Kidney capillary endothelial cell (primary cell): ENCODE measurements at regions not wholly inside any gene's neighbourhood (a gene's known extent, or its start where the extent isn't known, plus 50 kb on each side); places are given as distances from the start of the nearest gene placed in this dataset.

Experiments
- DNase-seq: peaks from one replicate; pipeline ENCODE4 v3.0.0-alpha.2; 2018; ENCODE audit warnings: low spot score

DNA sequence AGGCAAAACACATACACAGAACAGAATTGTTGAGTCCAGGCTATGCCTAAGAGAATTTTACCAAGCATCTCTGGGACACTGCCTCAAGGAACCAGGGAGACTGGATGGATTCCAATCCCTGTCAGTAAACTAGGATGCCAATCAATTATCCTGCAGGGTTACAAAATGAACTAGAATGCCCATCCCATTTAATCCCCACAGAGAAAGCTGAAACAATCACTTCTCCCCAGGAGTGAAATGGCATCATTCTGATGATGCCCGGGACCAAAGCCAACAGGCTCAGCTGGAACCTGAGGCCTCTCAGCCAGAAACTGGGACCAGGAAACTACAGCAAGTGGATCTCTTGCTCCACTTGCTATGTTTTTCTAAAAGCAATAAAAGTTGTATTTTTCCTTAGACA lies 130.0 kb upstream of the TJP1 start:
- no peak for DNase-seq

- DNase-seq: no peak
Observed at GRCh38 chr15:29945943-29946596, 123.8 kb upstream of the TJP1 start.

DNA sequence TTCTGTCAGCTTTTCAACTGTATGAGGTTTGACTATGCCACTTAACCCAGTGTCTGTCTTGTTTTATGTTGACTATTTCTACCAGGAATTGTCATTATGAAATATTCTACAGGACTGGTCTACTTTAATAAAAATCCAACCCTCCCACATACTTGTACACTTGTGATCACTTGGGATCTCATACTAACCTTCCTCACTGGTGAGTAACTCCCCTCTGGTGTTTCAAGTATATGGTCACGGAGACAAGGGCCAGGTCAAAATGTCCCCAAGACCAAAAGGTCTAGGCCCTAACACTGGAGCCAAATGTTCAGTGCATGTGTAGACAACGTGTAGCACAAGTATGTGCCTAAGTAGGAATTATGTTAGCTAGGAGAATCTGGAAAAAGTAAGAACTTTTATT lies 122.7 kb upstream of the TJP1 start:
- no peak for DNase-seq

GRCh38 chr15:29942548-29942947 lies 120.3 kb upstream of the TJP1 start:
- DNase-seq: no peak

GRCh38 chr15:29942143-29942542 lies 119.9 kb upstream of the TJP1 start:
- no peak for DNase-seq

DNA sequence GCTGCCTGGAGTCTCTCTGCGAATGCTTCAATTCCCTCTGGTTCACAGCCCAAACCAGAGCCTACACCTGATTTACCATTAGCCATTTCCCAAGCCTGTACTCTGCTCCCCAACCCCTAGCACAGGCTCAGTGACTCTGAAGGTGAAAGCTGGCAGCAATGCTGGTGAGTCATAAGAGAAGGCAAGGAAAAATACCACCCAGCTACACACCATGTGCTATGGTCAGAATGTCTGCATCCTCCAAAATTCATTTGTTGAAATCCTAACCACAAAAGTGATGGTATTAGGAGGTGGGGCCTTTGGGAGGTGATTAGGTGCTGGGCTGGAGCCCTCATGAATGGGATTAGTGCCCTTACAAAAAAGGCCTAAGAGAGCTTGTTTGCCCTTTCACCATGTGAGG lies 117.1 kb upstream of the TJP1 start:
- DNase-seq: no peak

DNA sequence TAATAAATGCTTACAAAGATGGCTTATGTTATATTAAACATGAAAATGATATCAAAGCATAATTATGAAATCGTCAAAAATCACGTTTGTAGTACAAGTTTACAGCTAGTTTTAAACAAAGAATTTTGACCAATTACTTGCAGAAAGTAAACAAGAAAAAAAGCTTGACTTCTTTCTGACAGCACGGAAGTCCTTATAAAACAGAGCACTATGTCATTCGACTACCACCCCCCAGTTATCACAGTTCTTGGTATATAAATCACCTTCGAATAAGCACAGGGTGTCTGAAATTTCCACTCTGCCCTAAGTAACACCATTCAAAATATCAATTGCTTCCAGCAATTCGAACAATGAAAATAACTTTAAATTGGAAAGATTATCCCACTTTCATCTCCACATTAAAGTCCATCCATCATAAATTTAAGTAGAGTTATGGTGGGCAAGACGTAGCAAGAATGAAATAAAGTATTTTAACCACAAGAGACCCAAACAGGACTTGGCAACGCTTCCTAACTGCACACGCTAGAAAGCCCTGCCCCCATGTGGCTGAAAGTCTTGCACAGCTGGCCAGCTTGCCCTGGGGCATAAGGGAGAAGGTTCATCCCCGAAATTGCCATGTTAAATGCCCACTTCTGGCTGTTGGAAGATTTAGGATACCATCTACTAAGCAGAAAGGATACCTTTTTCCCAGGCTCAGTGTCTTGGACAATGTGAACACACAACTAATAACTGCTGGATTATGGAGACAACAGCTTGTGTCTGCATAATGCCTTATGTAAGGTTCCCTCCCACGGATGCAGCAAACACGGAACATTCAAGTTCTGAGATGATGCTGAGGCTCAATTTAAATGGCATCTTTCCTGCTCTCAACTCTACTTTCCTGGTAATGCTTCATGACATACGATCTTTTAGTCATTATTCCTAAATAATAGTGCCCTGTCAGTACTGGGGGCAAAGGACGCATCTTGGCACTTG lies 116.4 kb upstream of the TJP1 start:
- no peak for DNase-seq

- no peak for DNase-seq
Observed at GRCh38 chr15:29937956-29938355, 115.7 kb upstream of the TJP1 start.

DNA sequence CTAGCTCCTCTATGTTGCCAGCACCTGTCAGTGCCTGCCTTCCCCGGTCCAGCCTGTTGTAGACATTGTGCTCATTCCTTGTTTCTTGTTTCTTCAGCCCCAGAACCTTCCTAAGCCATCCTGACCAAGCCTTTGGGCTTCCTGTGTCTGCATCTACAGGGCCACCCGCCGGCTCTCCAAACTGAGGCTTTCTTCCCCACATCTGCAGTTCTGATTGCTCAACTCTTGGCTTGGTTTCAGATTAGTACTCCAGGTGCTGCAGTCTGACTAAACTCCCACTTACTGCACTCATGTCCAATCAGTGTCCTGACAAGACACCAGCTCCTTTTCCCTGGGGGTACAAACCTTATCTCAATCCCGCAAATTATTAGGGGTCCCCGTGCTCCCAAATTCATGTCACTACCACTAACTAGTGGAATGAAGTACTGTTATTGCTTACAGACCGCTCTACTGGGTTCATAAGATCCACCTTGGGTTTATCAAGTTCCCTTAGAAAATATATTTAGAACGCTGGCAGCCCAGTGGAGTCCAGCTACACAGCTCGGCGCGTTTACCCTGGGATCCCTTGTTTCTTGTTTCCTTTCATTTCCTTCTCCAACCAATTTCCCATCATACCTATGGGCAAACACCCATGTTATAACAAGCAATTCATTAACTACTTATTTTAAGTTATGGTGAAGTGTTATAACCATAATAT lies 114.2 kb upstream of the TJP1 start:
- DNase-seq: no peak

- no peak for DNase-seq
Observed at GRCh38 chr15:29935296-29936004, 113.2 kb upstream of the TJP1 start.

GRCh38 chr15:29934251-29934650 lies 112.0 kb upstream of the TJP1 start:
- peak; percentile 65 for DNase-seq

- DNase-seq: no peak
Observed at GRCh38 chr15:29933042-29933803, 111.0 kb upstream of the TJP1 start.

GRCh38 chr15:29926083-29926388 lies 103.8 kb upstream of the TJP1 start:
- no peak for DNase-seq

DNA sequence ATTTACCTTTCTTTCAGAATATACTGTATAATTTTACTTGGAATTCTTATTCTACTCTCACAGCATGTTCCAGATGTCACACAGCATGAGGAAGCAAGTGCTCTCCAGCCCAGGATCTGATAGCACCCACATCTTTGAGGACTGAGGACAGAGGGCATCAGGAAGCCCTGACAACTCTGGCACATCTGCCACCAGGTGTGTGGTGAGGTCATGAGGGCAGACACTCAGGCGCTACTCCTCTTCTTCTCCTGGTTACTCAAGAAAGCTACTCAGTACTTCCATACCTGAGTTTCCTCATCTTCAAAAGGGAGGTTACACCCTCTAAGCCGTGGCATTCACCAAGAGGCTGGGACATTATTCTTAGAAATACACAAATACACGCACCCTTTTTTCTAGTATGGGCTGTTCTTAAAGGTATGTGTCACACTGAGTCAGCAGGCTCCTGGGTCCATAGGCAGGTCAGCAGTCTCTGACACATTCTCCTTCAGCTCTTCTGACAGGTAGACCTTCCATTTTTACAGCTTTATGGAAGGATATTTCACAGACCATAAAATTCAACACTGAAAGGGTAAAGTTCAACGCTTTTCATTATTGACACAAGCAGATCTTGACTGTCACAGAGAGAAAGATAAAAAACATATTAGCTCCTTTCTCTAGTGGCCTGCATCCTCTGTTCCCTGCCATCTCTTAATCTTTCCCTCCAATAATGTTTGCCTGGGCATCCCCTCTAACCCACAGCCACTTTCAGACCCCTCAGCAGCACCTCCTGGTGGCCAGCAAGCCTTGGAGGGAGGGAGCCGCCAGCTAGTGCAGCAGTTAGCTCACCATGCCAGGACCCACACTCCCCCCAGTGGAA lies 103.2 kb upstream of the TJP1 start:
- peak; percentile 73 for DNase-seq

DNA sequence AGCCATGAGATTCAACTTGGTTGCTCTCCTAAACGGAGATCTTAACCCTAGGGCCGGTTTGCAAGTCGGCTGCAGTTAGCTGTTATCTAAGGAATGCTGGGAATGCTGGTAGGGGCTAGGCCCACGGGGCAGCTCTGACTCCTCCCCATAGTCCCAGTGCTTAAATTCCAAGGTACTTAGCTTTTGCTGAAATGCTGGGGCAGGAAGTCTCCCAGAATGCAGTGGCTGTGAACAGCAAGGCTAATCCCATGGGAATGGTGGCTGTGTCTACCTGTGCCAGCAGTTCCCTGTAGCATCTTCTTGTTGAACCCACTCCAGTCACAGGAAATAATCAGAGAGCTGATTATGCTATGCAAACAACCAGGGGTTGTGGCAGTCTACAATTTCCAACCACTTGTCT lies 102.5 kb upstream of the TJP1 start:
- peak; percentile 53 for DNase-seq

- no peak for DNase-seq
Observed at GRCh38 chr15:29922191-29922590, 99.9 kb upstream of the TJP1 start.

GRCh38 chr15:29921130-29921601 lies 98.9 kb upstream of the TJP1 start:
- DNase-seq: no peak

DNA sequence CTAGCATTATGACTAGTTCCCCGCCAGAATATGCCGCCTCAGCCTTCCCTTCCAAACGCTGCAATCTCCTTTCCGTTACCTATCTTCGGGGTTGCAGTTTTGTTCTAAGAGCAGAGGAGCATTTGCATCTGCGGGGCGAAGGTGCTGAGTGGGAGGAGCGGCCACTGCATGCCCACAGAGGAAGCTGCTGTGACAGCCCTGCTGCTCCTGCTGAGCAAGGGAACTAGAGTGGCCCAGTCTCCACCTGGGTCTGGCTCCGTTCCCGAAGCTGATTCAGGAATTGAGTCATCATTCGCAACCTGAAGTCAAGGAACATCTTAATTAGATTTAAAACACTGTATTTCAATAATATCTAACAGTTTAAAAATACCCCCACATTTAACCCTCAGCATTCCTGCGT lies 98.2 kb upstream of the TJP1 start:
- DNase-seq: no peak

DNA sequence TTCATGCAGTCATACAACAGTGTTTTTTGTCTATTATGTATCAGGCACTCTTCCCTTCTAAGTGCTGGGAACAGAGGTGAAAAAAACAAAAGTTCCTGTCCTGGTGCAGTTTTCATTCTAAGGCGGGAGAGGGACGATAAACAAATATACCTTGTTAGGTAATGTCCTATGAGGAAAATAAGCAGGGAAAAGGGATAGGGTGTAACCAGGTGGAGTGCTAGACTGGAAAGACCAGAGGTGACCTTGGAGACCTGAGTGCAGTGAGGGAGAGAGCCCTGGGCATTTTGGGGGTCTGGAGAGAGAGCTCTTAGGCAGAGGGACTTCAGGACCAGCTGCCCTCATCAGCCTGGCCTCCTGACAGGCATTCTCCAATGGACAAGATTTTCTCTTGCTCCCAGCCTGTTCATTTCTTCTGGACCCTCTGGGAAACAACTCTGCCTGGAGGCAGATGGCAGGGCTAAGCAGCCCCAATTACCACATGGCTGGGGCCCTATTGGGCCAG lies 97.2 kb upstream of the TJP1 start:
- no peak for DNase-seq
